H1 (cell line): ENCODE measurements at regions not wholly inside any gene's neighbourhood (a gene's known extent, or its start where the extent isn't known, plus 50 kb on each side); places are given as distances from the start of the nearest gene placed in this dataset.

ENCODE experiments used
- CBX8 ChIP-seq: fragments of 300-800, 300-1000 bp; sonication (generic); IDR thresholded peaks from 2 replicates; pipeline ENCODE4 v1.7.1; 2016; ENCODE audit warnings: low read depth, low read length, borderline replicate concordance
- CREB1 ChIP-seq: IDR thresholded peaks from 2 replicates; pipeline ENCODE4 v1.6.1; 2012; ENCODE audit warnings: inconsistent platforms
- CTCF ChIP-seq, 3 experiments: IDR thresholded peaks; 1 replicate in 2 of 3; 2 replicates in 1 of 3; pipeline versions ENCODE4 v1.5.1 to v1.6.1; 2011; ENCODE audit warnings: low read length in 3 of 3, mild to moderate bottlenecking in 3 of 3, inconsistent platforms in 2 of 3, low read depth in 1 of 3, moderate library complexity in 1 of 3; ENCODE audit not compliant: insufficient read depth in 1 of 3; ENCODE audit errors: control extremely low read depth in 1 of 3
- EP300 ChIP-seq, 2 experiments: IDR thresholded peaks; 1 replicate in 1 of 2; 2 replicates in 1 of 2; pipeline ENCODE4 v1.6.1; 2011 to 2012; ENCODE audit warnings: low read depth in 2 of 2, low read length in 2 of 2, mild to moderate bottlenecking in 2 of 2, borderline replicate concordance in 1 of 2, inconsistent platforms in 1 of 2, moderate library complexity in 1 of 2
- NRF1 ChIP-seq: IDR thresholded peaks from 2 replicates; pipeline ENCODE4 v1.6.1; 2011; ENCODE audit warnings: mild to moderate bottlenecking, low read depth, low read length, improper control_type of control experiment
- POLR2A ChIP-seq, 2 experiments: IDR thresholded peaks; 1 replicate in 1 of 2; 2 replicates in 1 of 2; pipeline ENCODE4 v1.6.1; 2011; ENCODE audit warnings: low read depth in 2 of 2, low read length in 2 of 2, mild to moderate bottlenecking in 2 of 2; ENCODE audit errors: control extremely low read depth in 1 of 2
- TEAD4 ChIP-seq: IDR thresholded peaks from 2 replicates; pipeline ENCODE4 v1.6.1; 2012; ENCODE audit warnings: low read depth, low read length, inconsistent platforms, mixed read lengths
- ZNF274 ChIP-seq: IDR thresholded peaks from 2 replicates; pipeline ENCODE4 v1.7.0; 2012; ENCODE audit warnings: low read length, borderline replicate concordance; ENCODE audit errors: extremely low read depth

GRCh38 chr5:120236360-120236759 lies 227.7 kb upstream of the PRR16 start:
- TF ChIP-seq CREB1 = no peak
- TF ChIP-seq NRF1 = no peak
- no peak for TF ChIP-seq CTCF (IDR thresholded peaks at IDR 0.05; ENCODE audit: control extremely low read depth in 1 of 3, insufficient read depth in 1 of 3, low read depth in 1 of 3, low read length in 3 of 3)
- no peak for TF ChIP-seq CBX8
- TF ChIP-seq TEAD4 = no peak
- TF ChIP-seq ZNF274 = no peak
- no peak for TF ChIP-seq EP300 (IDR thresholded peaks at IDR 0.05; ENCODE audit: borderline replicate concordance in 1 of 2, low read depth in 2 of 2, low read length in 2 of 2)
- no peak for TF ChIP-seq POLR2A (IDR thresholded peaks at IDR 0.05; ENCODE audit: control extremely low read depth in 1 of 2, low read depth in 2 of 2, low read length in 2 of 2)
